Ramos (cell line): ENCODE measurements at regions not wholly inside any gene's neighbourhood (a gene's known extent, or its start where the extent isn't known, plus 50 kb on each side); places are given as distances from the start of the nearest gene placed in this dataset.
"Not testable (repeated sequence)": the region's sequence is repeated elsewhere in the genome, so short reads cannot be mapped to it uniquely, and the experiment has no call there.

ENCODE experiments used
- in situ Hi-C: fragments of 300-500 bp; cut with MboI; formaldehyde crosslinking; loops from one replicate; pipeline ENCODE4 v1.14.3; 2022; ENCODE audit warnings: low sequenced_read_pairs; ENCODE audit not compliant: unreplicated experiment

DNA sequence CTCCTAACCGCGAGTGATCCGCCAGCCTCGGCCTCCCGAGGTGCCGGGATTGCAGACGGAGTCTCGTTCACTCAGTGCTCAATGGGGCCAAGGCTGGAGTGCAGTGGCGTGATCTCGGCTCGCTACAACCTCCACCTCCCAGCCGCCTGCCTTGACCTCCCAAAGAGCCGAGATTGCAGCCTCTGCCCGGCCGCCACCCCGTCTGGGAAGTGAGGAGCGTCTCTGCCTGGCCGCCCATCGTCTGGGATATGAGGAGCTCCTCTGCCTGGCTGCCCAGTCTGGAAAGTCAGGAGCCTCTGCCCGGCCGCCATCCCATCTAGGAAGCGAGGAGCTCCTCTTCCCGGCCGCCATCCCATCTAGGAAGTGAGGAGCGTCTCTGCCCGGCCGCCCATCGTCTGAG lies 58.8 kb upstream of the ANKRD30BL start:
- in situ Hi-C loops, result not testable (repeated sequence)

DNA sequence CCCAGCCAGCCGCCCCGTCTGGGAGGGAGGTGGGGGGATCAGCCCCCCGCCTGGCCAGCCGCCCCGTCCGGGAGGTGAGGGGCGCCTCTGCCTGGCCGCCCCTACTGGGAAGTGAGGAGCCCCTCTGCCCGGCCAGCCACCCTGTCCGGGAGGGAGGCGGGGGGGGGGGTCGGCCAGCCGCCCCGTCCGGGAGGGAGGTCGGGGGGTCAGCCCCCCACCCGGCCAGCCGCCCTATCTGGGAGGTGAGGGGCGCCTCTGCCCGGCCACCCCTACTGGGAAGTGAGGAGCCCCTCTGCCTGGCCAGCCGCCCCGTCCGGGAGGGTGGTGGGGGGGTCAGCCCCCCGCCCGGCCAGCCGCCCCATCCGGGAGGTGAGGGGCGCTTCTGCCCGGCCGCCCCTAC lies 60.1 kb upstream of the ANKRD30BL start:
- in situ Hi-C loops, result not testable (repeated sequence)

- in situ Hi-C loops, result loop anchor here (25.0 kb wide), 1 partner anchor 910 kb away; no protein-coding TSS in a partner anchor
These were observed 90.6 kb upstream of the ANKRD30BL start for GRCh38 chr2:132252191-132252893.

DNA sequence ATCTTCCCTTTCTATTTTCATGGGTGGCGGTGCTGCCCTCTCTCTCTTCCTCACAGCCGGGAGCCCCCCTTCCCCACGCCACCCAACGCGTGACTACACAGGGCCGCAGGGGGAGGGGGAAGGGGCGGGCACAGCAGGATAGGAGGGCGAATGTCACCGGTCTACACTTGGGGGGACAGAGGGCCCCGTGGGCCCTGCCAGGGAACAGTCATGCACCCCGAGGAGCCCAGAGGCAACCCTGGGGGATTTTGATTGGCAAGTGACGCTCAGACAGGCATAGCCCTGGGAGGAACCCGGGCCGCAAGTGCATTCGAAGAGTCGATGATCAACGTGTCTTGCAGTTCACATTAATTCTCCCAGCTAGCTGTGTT lies 91.1 kb upstream of the ANKRD30BL start:
- in situ Hi-C loops, result loop anchor here (25.0 kb wide), 1 partner anchor 909 kb away; no protein-coding TSS in a partner anchor

- in situ Hi-C loops, result loop anchor here (25.0 kb wide), 1 partner anchor 909 kb away; no protein-coding TSS in a partner anchor
These were observed 91.9 kb upstream of the ANKRD30BL start for GRCh38 chr2:132253496-132254305.

DNA sequence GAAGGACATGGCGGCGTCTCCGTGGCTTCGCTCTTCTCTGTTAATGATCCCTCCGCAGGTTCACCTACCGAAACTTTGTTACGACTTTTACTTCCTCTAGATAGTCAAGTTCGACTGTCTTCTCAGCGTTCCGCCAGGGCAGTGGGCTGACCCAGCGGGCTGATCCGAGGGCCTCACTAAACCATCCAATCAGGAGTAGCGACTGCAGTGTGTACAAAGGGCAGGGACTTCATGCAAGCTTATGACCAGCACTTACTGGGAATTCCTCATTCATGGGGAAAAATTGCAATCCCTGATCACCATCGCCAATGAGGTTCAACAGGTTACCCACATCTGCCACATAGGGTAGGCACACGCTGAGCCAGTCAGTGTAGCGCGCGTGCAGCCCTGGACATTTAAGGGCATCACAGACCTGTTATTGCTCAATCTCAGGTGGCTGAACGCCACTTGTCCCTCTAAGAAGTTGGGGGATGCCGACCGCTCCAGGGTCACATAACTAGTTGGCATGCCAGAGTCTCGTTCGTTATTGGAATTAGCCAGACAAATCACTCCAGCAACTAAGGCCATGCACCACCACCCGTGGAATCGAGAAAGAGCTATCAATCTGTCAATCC lies 92.7 kb upstream of the ANKRD30BL start:
- in situ Hi-C loops, result loop anchor here (25.0 kb wide), 1 partner anchor 908 kb away; no protein-coding TSS in a partner anchor

DNA sequence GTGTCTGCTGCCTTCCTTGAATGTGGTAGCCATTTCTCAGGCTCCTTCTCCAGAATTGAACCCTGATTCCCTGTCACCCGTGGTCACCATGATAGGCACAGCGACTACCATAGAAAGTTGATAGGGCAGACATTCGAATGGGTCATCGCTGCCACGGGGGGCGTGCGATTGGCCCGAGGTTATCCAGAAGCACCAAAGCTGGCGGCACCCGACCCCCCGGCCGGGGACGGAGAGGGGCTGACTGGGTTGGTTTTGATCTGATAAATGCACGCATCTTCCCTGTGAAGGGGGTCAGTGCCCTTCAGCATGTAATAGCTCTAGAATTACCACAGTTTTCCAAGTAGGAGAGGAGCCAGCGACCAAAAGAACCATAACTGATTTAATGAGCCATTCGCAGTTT lies 94.0 kb upstream of the ANKRD30BL start:
- in situ Hi-C loops, result loop anchor here (25.0 kb wide), 1 partner anchor 907 kb away; no protein-coding TSS in a partner anchor

DNA sequence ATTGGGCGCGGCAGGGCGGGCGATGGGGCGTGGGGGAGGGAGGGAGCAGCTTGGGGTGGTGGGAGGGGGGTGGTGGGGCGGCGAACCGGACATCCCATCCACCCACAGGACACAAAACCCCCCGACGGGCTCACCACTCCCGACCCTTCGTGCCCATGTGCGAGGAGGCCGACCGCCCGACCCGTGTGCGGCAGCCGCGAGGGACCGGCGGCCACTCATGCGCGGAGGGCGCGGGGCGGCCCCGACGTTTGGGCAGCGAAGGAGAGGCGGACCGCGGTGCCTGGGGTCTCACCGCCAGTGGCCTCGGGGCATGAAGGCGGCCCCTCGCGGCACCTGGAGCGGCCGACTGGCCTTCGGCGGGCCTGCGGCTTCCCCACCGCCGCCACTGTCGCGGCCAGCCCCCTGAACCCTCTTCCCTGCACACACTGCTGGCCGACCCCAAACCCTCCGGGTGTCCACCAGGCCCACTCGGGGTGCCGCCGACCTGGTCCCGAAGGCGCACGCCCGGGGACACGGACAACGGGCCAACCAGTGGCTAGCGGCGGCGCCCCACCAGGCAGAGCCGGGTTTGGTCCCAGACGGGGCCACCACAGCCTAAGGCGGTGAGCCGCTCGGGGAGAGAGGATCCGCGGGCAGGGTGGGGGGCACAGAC lies 94.6 kb upstream of the ANKRD30BL start:
- in situ Hi-C loops, result loop anchor here (25.0 kb wide), 1 partner anchor 906 kb away; no protein-coding TSS in a partner anchor

- in situ Hi-C loops, result loop anchor here (25.0 kb wide), 1 partner anchor 905 kb away; no protein-coding TSS in a partner anchor
These were observed 95.2 kb upstream of the ANKRD30BL start for GRCh38 chr2:132256903-132257300.

GRCh38 chr2:132257301-132258171 lies 95.8 kb upstream of the ANKRD30BL start:
- in situ Hi-C loops, result loop anchor here (25.0 kb wide), 1 partner anchor 905 kb away; no protein-coding TSS in a partner anchor

GRCh38 chr2:132259276-132259675 lies 97.5 kb upstream of the ANKRD30BL start:
- in situ Hi-C loops, result loop anchor here (25.0 kb wide), 1 partner anchor 903 kb away; no protein-coding TSS in a partner anchor

DNA sequence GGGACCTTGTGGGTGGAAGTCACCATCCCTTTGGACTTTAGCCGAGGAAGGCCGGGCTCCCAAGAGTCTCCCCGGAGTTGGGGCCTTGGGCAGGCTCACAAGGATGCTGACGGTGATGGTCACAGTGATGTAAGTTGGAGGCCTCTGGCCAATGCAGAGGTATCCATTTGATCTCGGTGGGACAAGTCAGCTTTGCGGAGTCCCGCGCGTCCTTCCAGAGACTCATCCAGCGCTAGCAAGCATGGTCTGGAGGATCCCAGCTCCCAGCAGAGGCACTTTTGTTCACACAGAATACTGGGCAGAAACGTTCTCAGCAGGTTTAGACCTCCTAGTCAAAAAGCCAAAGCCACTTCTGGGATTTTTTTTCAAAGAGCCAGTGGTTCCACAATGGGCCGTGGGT lies 103.8 kb upstream of the ANKRD30BL start:
- in situ Hi-C loops, result loop anchor here (25.0 kb wide), 1 partner anchor 897 kb away; no protein-coding TSS in a partner anchor

DNA sequence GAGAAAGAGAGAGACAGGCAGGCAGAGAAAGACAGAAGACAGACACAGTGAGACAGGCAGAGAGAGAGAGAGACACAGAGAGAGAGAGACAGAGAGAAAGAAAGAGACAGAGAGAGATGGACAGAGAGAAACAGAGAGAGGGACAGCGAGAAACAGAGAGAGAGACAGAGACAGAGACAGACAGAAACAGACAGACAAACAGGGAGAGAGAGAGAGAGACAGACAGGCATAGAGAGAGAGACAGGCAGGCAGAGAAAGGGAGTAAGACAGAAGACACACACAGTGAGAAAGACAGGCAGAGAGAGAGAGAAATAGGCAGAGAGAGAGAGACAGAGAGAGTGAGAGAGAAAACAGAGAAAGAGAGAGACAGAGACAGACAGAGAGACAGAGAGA lies 105.3 kb upstream of the ANKRD30BL start:
- in situ Hi-C loops, result loop anchor here (25.0 kb wide), 1 partner anchor 895 kb away; no protein-coding TSS in a partner anchor

- in situ Hi-C loops, result loop anchor here (25.0 kb wide), 1 partner anchor 895 kb away; no protein-coding TSS in a partner anchor
These were observed 105.9 kb upstream of the ANKRD30BL start for GRCh38 chr2:132267498-132268283.

GRCh38 chr2:132268284-132268976 lies 106.7 kb upstream of the ANKRD30BL start:
- in situ Hi-C loops, result loop anchor here (25.0 kb wide), 1 partner anchor 894 kb away; no protein-coding TSS in a partner anchor

DNA sequence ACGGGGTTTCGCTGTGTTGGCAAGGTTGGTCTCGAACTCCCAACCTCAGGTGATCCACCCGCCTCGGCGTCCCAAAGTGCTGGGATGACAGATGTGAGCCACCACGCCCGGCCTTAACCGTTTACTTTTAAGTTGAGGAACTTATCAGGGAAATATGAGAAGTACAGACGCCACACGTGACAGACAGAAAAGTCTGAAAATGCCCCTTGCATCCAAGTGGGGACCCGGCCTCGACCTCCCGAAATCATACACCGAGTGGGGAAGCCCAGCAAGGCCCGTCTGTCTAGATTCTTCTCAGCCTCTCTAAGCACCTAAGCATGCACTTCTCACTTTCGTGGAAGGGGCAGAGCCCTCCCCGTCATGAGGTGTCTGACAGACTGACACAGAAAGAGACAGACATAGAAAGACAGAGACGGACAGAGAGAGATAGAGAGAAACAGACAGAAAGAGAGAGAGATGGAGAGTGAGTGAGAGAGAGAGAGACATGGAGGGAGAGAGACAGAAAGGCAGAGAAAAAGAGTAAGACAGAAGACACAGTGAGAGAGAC lies 107.3 kb upstream of the ANKRD30BL start:
- in situ Hi-C loops, result loop anchor here (25.0 kb wide), 1 partner anchor 893 kb away; no protein-coding TSS in a partner anchor

DNA sequence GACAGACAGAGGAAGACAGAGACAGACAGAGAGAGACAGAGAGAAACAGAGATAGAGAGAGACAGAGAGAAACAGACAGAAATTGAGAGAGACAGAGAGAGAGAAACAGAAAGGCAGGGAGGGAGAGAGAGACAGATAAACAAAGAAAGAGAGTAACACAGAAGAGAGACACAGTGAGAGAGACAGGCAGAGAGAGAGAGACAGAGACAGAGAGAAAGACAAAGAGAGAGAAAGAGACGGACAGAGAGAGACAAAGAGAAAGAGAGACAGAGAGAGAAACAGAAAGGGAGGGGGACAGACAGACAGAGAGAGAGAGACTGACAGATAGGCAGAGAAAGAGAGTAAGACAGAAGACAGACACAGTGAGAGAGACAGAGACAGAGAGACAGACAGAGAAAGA lies 108.5 kb upstream of the ANKRD30BL start:
- in situ Hi-C loops, result loop anchor here (25.0 kb wide), 1 partner anchor 892 kb away; no protein-coding TSS in a partner anchor
